ENCODE measurements at regions not wholly inside any gene's neighbourhood (a gene's known extent, or its start where the extent isn't known, plus 50 kb on each side); places are given as distances from the start of the nearest gene placed in this dataset.

DNA sequence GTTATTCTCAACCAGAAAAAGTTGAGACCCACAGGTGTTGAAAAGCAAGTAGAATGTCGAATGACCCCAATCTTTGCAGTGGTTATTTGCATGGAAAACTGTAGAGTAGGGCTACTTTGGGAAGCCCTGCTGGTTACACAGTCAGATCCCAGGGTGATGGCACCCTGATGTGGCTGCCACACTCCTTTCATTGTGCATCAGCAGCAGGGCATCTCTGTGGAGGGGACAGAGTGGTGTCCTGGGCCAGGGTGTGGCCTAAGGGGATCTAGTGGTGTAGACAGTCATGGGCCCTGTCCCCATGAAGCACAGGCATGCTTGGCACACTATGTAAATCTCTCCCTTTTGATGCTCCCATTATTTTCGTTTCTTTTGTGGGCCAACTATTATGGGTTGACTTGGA lies 199.4 kb upstream of the NAV2 start:
- no peak for DNase-seq

DNA sequence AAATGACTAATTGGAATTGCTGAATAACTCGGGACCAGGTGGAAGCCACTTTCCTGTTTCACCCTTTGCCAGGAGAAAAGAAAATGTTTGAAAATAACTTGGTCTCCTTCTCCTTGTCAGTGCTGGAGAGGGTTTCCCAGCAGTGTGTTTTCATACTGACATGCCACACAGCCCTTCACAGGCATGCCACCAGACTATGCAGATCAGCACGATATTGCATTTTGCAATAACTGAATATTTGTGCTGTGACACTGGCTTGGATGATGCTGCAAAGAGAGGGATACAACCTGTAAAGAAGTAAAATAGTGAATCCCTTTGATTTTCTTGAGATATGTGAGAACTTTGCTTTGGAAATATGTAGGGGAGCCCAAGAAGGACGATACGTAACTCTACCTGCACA lies 200.0 kb upstream of the NAV2 start:
- DNase-seq = no peak

DNA sequence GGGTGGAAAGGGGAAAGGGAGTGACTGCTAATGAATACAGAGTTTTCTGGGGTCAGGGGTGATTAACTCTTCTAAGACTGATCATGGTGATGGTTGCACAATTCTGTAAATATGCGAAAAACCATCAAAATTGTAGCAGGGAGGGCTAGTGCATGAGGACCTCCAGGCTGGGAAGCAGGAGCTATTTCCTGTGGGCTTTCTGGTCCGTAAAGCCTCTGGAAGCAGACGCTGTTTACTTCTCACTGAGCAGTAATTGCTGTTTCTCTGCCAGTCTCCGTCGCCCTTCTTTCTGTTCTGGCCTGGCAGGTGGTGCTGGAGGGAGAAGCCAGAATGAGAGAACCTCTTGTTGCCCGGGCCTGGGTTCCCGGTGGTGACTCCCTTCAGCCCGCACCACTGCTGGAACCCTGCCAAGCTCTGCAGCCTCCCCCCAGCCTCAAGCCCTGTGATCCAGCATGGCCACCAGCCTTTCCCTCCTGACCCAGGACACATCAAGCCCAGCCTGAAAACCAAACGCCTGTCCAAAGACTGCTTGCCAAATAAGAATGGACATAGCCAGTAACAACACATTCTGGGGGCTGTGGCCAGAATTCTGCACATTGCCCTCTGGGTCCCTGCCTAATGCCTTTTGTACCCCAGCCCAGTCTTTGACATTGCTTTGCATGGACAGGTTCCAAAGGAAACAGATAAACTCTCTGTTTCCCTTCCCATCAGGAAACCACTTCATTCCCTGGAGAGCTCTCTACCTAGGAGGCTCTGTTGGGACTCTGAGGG lies 201.0 kb upstream of the NAV2 start:
- DNase-seq = no peak

- no peak for DNase-seq
Measured at GRCh38 chr11:19511066-19511412, 201.6 kb upstream of the NAV2 start.

DNA sequence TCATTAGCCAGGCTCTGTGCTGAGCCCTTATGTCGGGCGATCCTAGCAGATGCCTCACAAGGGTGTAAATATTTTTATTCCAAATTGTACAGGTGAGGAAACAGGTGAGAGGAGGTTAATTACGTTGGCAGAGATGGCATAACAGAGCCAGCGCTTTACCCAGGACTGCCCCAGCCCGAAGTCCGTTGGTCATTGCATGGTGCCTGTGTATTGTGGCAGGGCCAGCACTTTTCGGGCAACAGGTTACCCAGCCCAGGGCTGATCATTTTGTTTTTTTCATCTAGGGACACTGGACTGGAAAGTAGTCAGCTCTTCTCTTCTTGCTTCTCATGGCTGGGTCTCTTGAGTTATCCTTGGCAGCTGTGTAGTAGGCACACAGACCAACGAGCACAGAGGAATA lies 202.2 kb upstream of the NAV2 start:
- no peak for DNase-seq

DNA sequence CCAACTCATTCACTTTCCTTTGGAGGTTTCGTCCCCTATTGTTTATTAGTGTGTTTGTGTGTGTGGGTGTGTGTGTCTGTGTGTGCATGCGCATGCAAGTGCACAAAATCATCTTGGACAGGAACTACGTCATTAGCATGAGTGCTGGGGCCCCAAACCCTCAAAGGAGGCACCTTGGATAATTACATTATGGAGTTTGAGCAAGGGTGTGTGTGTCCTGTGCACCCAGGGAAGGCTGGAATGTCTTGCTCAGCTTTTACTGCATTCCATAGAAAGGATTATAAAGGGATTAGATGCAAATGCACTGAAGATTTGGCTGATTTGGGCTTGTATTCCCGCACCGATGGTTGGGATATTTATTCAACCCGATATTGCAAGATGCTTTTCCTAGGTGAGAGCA lies 203.4 kb upstream of the NAV2 start:
- no peak for DNase-seq

GRCh38 chr11:19508165-19508564 lies 204.5 kb upstream of the NAV2 start:
- no peak for DNase-seq

DNA sequence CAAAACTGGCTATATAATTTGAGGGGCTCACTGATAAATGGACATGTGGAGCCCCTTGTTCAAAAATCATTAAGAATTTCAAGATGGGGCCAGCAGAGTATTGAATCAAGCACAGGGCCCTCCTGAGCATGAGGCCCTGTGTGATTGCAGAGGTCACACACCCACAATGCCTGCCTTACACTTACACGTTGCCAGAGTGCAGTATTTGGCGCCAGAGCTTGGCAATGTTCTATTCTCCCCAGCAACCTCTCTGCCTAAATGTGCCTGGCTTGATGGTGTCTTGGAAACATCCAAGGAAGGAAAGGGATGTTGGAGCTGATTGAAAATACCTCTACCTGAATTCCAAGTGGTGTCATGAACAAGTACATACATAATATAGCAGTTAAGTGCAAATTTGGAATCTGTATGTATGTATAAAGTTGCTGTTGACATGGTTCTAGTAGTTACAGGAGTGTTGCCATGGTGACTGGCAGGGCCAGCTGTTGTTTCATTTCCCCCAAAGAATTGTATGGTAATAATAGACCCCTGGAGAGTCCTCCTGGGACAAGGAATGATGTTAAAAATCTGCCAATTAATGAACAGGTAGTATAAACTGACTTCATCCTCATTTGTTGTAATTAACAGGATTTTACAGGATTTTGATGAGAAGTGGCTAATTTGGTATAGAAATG lies 205.7 kb upstream of the NAV2 start:
- no peak for DNase-seq

DNA sequence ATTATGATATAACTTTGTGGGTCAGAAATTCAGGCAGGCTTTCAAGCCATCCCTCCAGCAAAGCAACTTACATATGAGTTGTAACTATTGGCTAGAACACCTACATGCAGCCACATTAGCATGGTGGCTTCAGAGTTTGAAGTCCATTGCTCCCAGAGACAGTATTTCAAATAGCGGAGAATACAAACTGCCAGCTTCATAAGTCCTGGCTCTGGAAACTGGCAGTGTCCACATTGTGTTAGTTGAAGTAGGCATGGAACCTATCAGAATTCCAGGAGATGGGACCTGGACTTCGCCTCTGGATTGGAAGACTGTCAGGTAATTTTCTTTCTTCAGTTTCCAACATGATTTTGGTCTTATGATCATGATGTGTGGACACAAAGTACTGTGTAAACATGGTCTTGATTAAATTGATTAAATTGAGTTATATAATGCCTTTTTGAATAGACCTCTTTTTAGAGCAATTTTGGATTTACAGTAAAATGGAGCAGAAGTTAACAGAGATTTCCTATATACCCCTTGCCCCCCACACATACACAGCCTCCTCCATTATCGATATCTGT lies 209.9 kb upstream of the NAV2 start:
- no peak for DNase-seq

- no peak for DNase-seq
Measured at GRCh38 chr11:19501631-19502030, 211.0 kb upstream of the NAV2 start.

DNA sequence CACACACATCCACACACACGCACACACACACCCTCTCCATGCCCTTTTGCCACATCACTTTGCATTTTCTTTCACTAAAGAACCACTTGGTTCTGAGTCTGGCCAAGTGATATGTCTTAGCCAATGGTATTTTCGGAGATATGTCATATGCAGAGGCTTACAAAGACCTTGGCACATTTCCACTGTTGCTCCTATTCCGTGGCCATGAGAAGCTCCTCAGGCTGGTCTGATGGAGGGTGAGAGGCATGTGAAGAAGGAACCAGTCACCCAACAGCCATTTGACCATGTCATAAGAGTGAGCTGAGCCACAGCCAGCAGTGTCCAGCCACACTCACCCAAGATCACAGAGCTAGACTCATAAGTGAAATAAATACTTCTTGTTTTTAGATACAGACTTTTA lies 212.6 kb upstream of the NAV2 start:
- DNase-seq = no peak

DNA sequence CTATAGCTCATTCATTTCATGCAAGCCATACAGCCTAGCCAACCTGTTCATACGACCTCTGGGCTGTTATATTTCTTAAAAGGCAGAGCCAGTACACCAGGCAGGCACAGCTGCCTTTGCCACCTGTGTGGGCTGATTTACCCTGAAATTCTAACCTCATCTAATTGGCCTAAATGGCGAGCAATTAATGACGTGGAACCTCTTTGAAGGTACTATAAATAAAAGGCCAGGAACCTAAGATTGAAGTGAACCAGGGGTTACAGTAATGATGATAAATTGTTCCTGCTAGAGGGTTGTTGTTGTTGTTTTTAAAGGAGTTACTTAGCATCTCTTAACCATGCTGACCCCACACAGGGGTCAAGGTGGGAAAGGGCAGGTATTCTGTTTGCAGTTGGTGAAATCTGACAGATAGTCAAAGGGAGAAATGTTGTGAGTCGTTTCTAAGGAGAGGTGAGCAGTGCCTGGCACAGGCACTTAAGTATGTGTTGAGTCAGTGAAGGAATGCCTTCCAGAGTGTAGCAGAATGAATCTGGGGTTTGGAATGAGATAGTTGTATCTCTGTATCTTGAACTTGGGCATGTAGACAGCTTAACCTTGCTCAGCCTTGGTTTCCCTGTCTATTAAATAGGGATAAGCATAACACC lies 213.5 kb upstream of the NAV2 start:
- no peak for DNase-seq

DNA sequence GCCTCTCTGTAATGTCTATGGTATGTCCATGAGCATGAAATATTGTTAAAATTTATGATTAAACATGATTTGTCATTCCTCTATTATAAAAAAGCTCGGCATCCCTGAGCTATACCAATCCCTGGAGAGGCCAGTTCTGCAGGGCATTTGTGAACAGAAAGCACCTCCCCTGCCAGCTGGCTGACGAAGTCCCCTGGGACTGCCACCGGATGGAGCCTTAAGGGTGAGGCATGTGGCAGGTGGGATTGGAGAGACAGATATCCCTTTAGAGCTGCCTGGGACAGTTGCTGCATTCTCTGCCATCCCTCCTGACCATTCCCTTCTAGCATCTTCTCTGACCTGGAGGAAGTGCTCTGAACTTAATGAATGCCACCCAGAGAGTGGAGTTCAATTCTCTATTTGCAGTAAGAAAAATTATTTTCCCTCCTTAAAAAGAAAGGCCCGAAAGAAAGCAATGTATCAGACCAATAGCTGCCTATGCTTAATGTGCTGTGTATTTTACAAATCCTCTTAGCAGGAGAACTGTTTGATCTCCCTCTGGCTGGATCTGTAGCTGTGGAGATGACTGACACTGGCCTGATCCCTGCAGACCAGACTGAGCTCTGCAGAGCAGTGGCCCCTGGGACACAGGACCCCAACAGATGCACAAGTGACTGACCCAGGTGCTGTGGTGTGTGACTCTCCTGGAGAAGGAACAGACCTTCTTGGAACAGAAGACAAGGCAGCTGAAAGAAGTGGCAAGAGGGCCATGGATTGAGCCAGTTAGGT lies 219.0 kb upstream of the NAV2 start:
- DNase-seq = no peak

- no peak for DNase-seq
Measured at GRCh38 chr11:19482319-19483100, 230.1 kb upstream of the NAV2 start.

- DNase-seq = no peak
Measured at GRCh38 chr11:19480540-19480939, 232.1 kb upstream of the NAV2 start.

DNA sequence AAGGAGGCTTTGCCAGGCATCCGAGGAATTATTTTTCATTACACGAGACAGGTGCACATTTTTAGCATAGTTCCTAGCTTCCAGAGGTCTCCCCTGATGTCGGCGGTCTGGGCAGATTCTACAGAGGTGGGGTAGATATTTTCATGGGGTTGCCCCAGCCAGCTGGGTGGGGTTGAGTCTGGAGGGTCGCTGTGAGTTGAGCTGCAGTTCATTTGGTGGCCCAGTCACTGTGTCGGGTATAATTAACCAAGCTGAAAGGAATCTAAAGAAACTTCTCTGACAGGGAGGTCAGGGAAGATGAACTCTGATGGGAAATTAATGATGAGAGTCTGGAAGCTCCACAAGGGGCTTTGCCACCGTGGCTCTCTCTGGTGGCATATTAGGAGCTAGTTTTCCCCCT lies 233.7 kb upstream of the NAV2 start:
- DNase-seq = no peak

DNA sequence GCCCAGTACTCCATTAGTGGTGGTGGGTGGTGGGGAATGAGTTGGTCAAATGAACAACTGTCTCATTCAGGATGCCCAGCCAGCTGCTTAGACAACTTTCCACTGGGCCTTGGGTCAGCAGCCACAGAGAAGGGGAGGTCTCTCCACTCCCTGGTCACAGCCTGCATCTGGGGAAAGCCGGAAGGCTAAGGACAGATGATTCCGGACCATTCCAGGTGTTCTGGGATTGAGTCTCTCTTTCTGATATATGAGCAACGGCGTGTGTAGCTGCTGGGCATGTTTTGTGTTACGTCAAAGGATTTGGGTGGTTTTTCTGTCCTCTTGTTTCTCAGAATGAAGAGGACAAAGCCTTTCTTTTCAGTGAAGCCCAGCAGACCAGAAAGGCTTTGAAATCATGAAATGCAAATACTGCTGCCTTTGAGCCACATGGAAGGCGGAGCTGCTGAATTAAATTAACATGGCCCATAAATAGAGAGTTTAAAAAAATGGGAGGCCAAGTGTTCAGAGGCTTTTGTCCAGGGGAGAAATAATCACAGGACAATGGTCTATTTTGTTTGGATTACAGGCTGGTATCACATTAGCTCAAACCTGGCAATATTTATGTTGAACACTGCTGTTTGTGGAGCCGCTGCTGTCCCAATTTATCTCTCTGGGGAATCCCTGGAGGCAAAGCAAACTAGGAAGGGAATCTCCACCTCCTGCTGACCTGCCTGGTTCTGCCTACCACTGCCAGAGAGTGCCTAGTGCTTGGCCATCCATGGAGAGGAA lies 234.4 kb upstream of the E2F8 start:
- DNase-seq = no peak

DNA sequence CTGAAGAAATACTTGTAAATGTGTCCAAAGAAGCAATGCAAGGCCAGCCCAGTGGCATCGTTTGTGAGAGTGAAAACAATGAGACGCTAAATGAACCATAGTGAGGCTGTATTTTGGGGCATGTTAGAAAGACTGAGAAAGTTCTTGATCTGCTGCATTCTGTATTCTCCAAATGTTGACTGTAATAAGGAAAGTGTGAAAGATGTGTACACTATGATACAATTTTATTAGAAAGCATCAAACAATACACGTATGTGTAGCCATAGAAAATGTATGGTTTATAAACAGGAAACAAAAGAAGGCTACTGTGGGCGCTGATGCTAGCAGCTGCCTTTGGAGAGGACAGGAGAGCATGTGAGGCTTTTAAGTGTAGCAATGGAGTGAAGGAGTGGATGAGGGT lies 233.5 kb upstream of the E2F8 start:
- DNase-seq = no peak

DNA sequence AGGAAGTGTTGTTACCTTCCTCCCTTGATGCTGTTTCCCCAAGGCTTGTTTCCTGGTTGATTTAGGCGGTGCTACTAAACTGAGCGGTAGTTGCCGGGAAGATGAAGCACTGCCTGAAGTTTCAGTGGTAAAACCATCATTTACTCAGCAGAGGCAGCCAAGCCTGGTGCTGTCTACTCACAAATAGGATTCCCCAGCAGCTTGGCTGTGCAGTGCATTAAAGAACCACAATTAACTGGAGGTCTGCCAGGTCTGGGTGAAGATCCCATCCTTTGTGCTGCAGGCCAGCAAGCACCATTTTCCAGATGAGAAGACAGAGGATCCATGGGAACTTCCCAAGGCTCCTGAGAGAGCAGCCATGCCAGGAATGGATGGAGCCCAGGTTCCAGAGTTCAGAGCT lies 231.9 kb upstream of the E2F8 start:
- DNase-seq = no peak

DNA sequence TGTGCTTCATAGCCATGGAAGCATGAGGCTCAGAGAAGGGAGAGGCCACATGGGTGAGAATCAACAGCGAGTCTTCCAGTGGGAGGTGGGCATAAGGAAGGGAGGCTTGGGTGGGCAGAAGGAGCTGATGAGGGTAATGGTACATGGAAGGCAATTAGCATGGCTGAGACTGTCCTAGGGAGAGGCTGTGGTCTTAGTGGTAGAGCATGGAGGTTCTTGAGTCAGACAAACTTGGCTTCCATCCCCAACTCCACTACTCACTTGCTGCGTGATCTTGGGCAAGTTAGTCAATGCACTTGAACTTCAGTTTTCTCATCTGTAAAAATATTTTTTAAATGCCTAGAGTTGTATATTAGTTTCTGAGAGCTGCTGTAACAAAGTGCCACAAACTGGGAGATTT lies 227.2 kb upstream of the E2F8 start:
- no peak for DNase-seq

DNA sequence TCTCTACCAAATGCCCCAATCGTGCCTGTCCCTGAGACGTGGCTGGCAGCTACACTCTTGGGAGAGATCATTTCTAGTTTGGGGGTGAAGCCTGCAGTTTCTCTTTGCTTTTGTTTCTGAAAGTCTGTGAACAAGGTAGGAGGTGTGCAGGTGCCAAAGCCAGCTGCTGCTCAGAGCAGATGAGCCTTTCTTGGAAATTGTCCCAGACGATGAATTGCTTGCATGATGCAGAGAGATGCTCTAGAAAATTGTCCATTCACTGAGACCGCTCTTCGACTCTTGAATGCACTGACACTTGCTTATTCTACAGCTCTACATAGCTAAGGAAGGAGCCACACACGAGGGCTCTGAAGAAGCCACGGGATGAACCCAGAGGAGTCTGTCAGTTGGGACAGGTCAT lies 225.6 kb upstream of the E2F8 start:
- DNase-seq = no peak

- DNase-seq = no peak
Measured at GRCh38 chr11:19463976-19464375, 223.2 kb upstream of the E2F8 start.
